IMR-90 (cell line): ENCODE measurements at regions not wholly inside any gene's neighbourhood (a gene's known extent, or its start where the extent isn't known, plus 50 kb on each side); places are given as distances from the start of the nearest gene placed in this dataset.
A peak's percentile ranks its signal among the peaks of the same experiment; 100 is the strongest.

Source experiments
- ATAC-seq: fragments of 200-7000 bp; cut with Tn5 transposase; 2 replicates; pipeline ENCODE4 v1.9.1; 2020; ENCODE audit warnings: low read depth, mild to moderate bottlenecking, moderate library complexity
- BruUV-seq: library from RNA; stranded (reverse); fragments of 400-500 nt; replicated peaks from 2 replicates; lab custom pipeline; 2021; lab: Mats Ljungman, UMichigan
- CTCF ChIA-PET: fragments of 300-600 bp; formaldehyde crosslinking; extraction: SDS; loops from one replicate; lab custom pipeline; 2021; ENCODE audit warnings: antibody characterized with exemption; lab: Yijun Ruan, JAX
- POLR2A ChIA-PET: fragments of 300-600 bp; sonication (Branson Sonifier 250); formaldehyde crosslinking; loops from one replicate; lab custom pipeline; 2022; ENCODE audit warnings: antibody characterized with exemption; ENCODE audit not compliant: unreplicated experiment; lab: Charles Lee
- DNase-seq: peaks from one replicate; pipeline ENCODE4 v3.0.0; 2013
- H2AFZ ChIP-seq: replicated peaks from 2 replicates; pipeline ENCODE3; 2013; ENCODE audit warnings: low read length, mild to moderate bottlenecking; ENCODE audit not compliant: poor library complexity
- H2AK5ac ChIP-seq: 2 replicates; pipeline ENCODE4 v1.6.1; 2013; ENCODE audit warnings: low read depth, low read length, inconsistent platforms
- H2AK9ac ChIP-seq: replicated peaks from 2 replicates; pipeline ENCODE3; 2013; ENCODE audit warnings: mild to moderate bottlenecking, low read depth, low read length, moderate library complexity; ENCODE audit not compliant: poor library complexity
- H2BK120ac ChIP-seq: 2 replicates; pipeline ENCODE4 v1.6.1; 2013; ENCODE audit warnings: low read depth, low read length, inconsistent platforms
- H2BK15ac ChIP-seq: 3 replicates; pipeline ENCODE4 v1.6.1; 2013; ENCODE audit warnings: low read depth, low read length, inconsistent platforms
- H2BK20ac ChIP-seq: 2 replicates; pipeline ENCODE4 v1.6.1; 2013; ENCODE audit warnings: low read depth, mild to moderate bottlenecking, inconsistent platforms, low read length, moderate library complexity
- H2BK5ac ChIP-seq: 2 replicates; pipeline ENCODE4 v1.6.1; 2013; ENCODE audit warnings: mild to moderate bottlenecking, low read depth, low read length, inconsistent platforms; ENCODE audit not compliant: poor library complexity, severe bottlenecking
- H3K14ac ChIP-seq: replicated peaks from 2 replicates; pipeline ENCODE4 v1.6.1; 2013; ENCODE audit warnings: low read depth, low read length, inconsistent platforms
- H3K18ac ChIP-seq: 2 replicates; pipeline ENCODE4 v1.6.1; 2013; ENCODE audit warnings: low read depth, low read length, control low read depth
- H3K23ac ChIP-seq: 2 replicates; pipeline ENCODE4 v1.6.1; 2013; ENCODE audit warnings: low read depth, low read length, inconsistent platforms
- H3K27ac ChIP-seq: 2 replicates; pipeline ENCODE4 v1.5.1; 2013; ENCODE audit warnings: mild to moderate bottlenecking, control low read depth, low read length; ENCODE audit not compliant: insufficient read depth
- H3K27me3 ChIP-seq: 2 replicates; pipeline ENCODE4 v1.6.1; 2013; ENCODE audit warnings: low read length; ENCODE audit not compliant: control insufficient read depth, insufficient read depth
- H3K36me3 ChIP-seq: 2 replicates; pipeline ENCODE4 v1.6.1; 2013; ENCODE audit warnings: low read length, mixed read lengths; ENCODE audit not compliant: control insufficient read depth, insufficient read depth
- H3K4ac ChIP-seq: 2 replicates; pipeline ENCODE4 v1.6.1; 2013; ENCODE audit warnings: low read depth, low read length, inconsistent platforms
- H3K4me1 ChIP-seq: 2 replicates; pipeline ENCODE4 v1.6.1; 2013; ENCODE audit warnings: low read length, mixed read lengths; ENCODE audit not compliant: control insufficient read depth, insufficient read depth
- H3K4me2 ChIP-seq: 2 replicates; pipeline ENCODE4 v1.6.1; 2013; ENCODE audit warnings: low read depth, mild to moderate bottlenecking, control low read depth, low read length, moderate library complexity
- H3K4me3 ChIP-seq: 2 replicates; pipeline ENCODE4 v1.5.1; 2013; ENCODE audit warnings: low read depth, mild to moderate bottlenecking, control low read depth, low read length, moderate library complexity; ENCODE audit not compliant: insufficient read depth
- H3K56ac ChIP-seq: 2 replicates; pipeline ENCODE4 v1.6.1; 2013; ENCODE audit warnings: low read length, inconsistent platforms; ENCODE audit not compliant: insufficient read depth; ENCODE audit errors: extremely low read depth
- H3K79me1 ChIP-seq, 2 experiments: 2 replicates each; pipeline ENCODE4 v1.6.1; 2013; ENCODE audit warnings: low read length in 2 of 2, inconsistent platforms in 1 of 2, low read depth in 1 of 2
- H3K9ac ChIP-seq: 2 replicates; pipeline ENCODE4 v1.6.1; 2013; ENCODE audit warnings: low read depth, low read length, control low read depth
- H3K9me1 ChIP-seq: 2 replicates; pipeline ENCODE4 v1.6.1; 2013; ENCODE audit warnings: low read length, inconsistent platforms; ENCODE audit not compliant: insufficient read depth
- H3K9me3 ChIP-seq: 2 replicates; pipeline ENCODE4 v1.6.1; 2013; ENCODE audit warnings: low read length; ENCODE audit not compliant: control insufficient read depth, insufficient read depth
- H4K20me1 ChIP-seq: 2 replicates; pipeline ENCODE4 v1.6.1; 2013; ENCODE audit warnings: low read length, inconsistent platforms; ENCODE audit not compliant: insufficient read depth
- H4K5ac ChIP-seq: 2 replicates; pipeline ENCODE4 v1.6.1; 2013; ENCODE audit warnings: mild to moderate bottlenecking, low read depth, low read length, control low read depth
- H4K8ac ChIP-seq, 2 experiments: 2 replicates each; pipeline ENCODE4 v1.6.1; 2013; ENCODE audit warnings: low read depth in 2 of 2, low read length in 2 of 2, control low read depth in 1 of 2, inconsistent platforms in 1 of 2
- H4K91ac ChIP-seq: 2 replicates; pipeline ENCODE4 v1.6.1; 2013; ENCODE audit warnings: low read depth, low read length, inconsistent platforms; ENCODE audit not compliant: insufficient read depth
- BHLHE40 ChIP-seq: fragments of 150-350 bp; IDR thresholded peaks from 2 replicates; pipeline ENCODE4 v1.6.1; 2016; ENCODE audit warnings: mild to moderate bottlenecking, low read depth, low read length
- CEBPB ChIP-seq: IDR thresholded peaks from 2 replicates; pipeline ENCODE4 v1.6.1; 2012; ENCODE audit warnings: low read depth, low read length, improper control_type of control experiment
- CHD1 ChIP-seq: IDR thresholded peaks from 2 replicates; pipeline ENCODE4 v1.6.1; 2012; ENCODE audit warnings: low read depth, low read length, improper control_type of control experiment
- FOS ChIP-seq: fragments of 150-350 bp; IDR thresholded peaks from 2 replicates; pipeline ENCODE4 v1.6.1; 2016; ENCODE audit warnings: low read depth, low read length
- MAFK ChIP-seq: IDR thresholded peaks from 2 replicates; pipeline ENCODE4 v1.6.1; 2012; ENCODE audit warnings: low read depth, low read length, improper control_type of control experiment
- MAZ ChIP-seq: IDR thresholded peaks from 2 replicates; pipeline ENCODE4 v1.6.1; 2012; ENCODE audit warnings: low read depth, mild to moderate bottlenecking, low read length, improper control_type of control experiment, moderate library complexity, borderline replicate concordance
- MXI1 ChIP-seq: IDR thresholded peaks from 2 replicates; pipeline ENCODE4 v1.6.1; 2012; ENCODE audit warnings: low read depth, mild to moderate bottlenecking, low read length, moderate library complexity, borderline replicate concordance
- NFE2L2 ChIP-seq: fragments of 150-350 bp; IDR thresholded peaks from 2 replicates; pipeline ENCODE4 v1.6.1; 2016; ENCODE audit warnings: low read depth, mild to moderate bottlenecking, low read length
- POLR2A ChIP-seq: IDR thresholded peaks from 2 replicates; pipeline ENCODE4 v1.6.1; 2012; ENCODE audit warnings: mild to moderate bottlenecking, low read depth, low read length
- RAD21 ChIP-seq: IDR thresholded peaks from 2 replicates; pipeline ENCODE4 v1.6.1; 2012; ENCODE audit warnings: low read length, improper control_type of control experiment
- RCOR1 ChIP-seq: IDR thresholded peaks from 2 replicates; pipeline ENCODE4 v1.6.1; 2012; ENCODE audit warnings: mild to moderate bottlenecking, low read length, improper control_type of control experiment; ENCODE audit not compliant: insufficient replicate concordance
- RFX5 ChIP-seq: IDR thresholded peaks from 2 replicates; pipeline ENCODE4 v1.8.0; 2012; ENCODE audit warnings: low read depth, mild to moderate bottlenecking, low read length, moderate library complexity
- SMC3 ChIP-seq: fragments of 150-350 bp; IDR thresholded peaks from 2 replicates; pipeline ENCODE4 v1.6.1; 2016; ENCODE audit warnings: low read depth, mild to moderate bottlenecking, antibody characterized with exemption, low read length, moderate library complexity
- WGBS, 2 experiments: methylation state at CpG; one replicate each; pipeline versions ENCODE4 v1.1.5 to v1.1.7; 2013; ENCODE audit warnings: missing lambda C conversion rate in 2 of 2; ENCODE audit not compliant: insufficient read length in 1 of 2; ENCODE audit errors: extremely low coverage in 2 of 2; 5-methylcytosine and 5-hydroxymethylcytosine counted together
- dilution Hi-C: fragments of 300-500 bp; cut with HindIII; formaldehyde crosslinking; loops from one replicate; pipeline ENCODE4 v1.14.3; 2018; ENCODE audit warnings: low sequenced_read_pairs; ENCODE audit not compliant: unreplicated experiment
- in situ Hi-C: fragments of 300-500 bp; cut with MboI; formaldehyde crosslinking; loops from 3 replicates; pipeline ENCODE4 v1.14.3; 2019; ENCODE audit warnings: low sequenced_read_pairs, inconsistent platforms, mixed read lengths
- intact Hi-C: fragments of 100-400 bp; cut with micrococcal nuclease; formaldehyde crosslinking; loops from 2 replicates; pipeline ENCODE4 v1.10.0; 2022
- TF ChIP-seq, protein P1 (sequence below): fragments of 150-350 bp; IDR thresholded peaks from 2 replicates; pipeline ENCODE4 v1.6.1; 2017; ENCODE audit warnings: mild to moderate bottlenecking, antibody characterized with exemption, low read length, low read depth
- TF ChIP-seq, protein P2 (sequence below): conservative IDR thresholded peaks from 2 replicates; pipeline ENCODE4 v1.5.1; 2012; ENCODE audit warnings: mild to moderate bottlenecking, low read depth, low read length, improper control_type of control experiment
- TF ChIP-seq, protein P3 (sequence below): fragments of 150-350 bp; IDR thresholded peaks from 2 replicates; pipeline ENCODE4 v1.6.1; 2016; ENCODE audit warnings: low read depth, mild to moderate bottlenecking, low read length, moderate library complexity, borderline replicate concordance

GRCh38 chr4:177191991-177192390 is 117.7 kb upstream of the NEIL3 start:
- no CpG with 5 or more reads among the region's 7 CpGs for WGBS, 2 experiments
- Histone ChIP-seq H3K4ac (no peak overlapping the region; the same call in 1 of the 2 replicates), H3K4me1 (peaks cover 3% of the 10 kb centered on the region), H2BK120ac (peak overlapping the region; percentile 99; the same call in 1 of the 2 replicates), H3K27me3 (no peaks in the 10 kb centered on the region), H2AFZ (no peak overlapping the region), H4K20me1 (no peaks in the 10 kb centered on the region), H3K36me3 (no peaks in the 10 kb centered on the region), H2BK5ac (no peak overlapping the region), H3K9me1 (peaks cover 4% of the 10 kb centered on the region; the same call in 1 of the 2 replicates), H3K4me3 (no peak overlapping the region), H2BK15ac (no peak overlapping the region), H3K23ac (no peak overlapping the region; the same call in 1 of the 2 replicates), H3K56ac (no peak overlapping the region), H2AK5ac (no peak overlapping the region), H3K27ac (no peak overlapping the region), H3K79me1 (no peaks in the 10 kb centered on the region), H4K5ac (peak overlapping the region; percentile 48; the same call in 1 of the 2 replicates), H3K18ac (peak overlapping the region; percentile 100; the same call in 1 of the 2 replicates), H3K4me2 (no peak overlapping the region), H3K9ac (no peak overlapping the region), H4K91ac (peak overlapping the region; percentile 10; the same call in 1 of the 2 replicates), H2BK20ac (no peak overlapping the region; the same call in 1 of the 2 replicates), H2AK9ac (no peak overlapping the region), H4K8ac (peak overlapping the region in 1 of 2 experiments; percentile 90; a peak in 2 of 4 replicates), H3K14ac (no peak overlapping the region), H3K9me3 (peaks cover 3% of the 10 kb centered on the region)
- BruUV-seq: no TSS peak
- DNase-seq: no peak
- POLR2A ChIA-PET: no interaction called here
- CTCF ChIA-PET: interaction anchor here (0.7 to 1.1 kb wide), 4 partner anchors 9 to 83 kb away, joined by 3 read pairs; no protein-coding TSS in a partner anchor
- intact Hi-C loops (loop anchor here (5.0 kb wide), 1 partner anchor 40 kb away; no protein-coding TSS in a partner anchor), in situ Hi-C loops (no loop called here), dilution Hi-C loops (no loop called here)
- TF ChIP-seq CHD1 (no peak), MXI1 (no peak), POLR2A (no peak), MAFK (no peak), BHLHE40 (no peak), SMC3 (no peak), NFE2L2 (no peak), RCOR1 (no peak), CEBPB (no peak), RFX5 (no peak), FOS (no peak), RAD21 (no peak), MAZ (no peak)
- TF ChIP-seq, protein P1, sequence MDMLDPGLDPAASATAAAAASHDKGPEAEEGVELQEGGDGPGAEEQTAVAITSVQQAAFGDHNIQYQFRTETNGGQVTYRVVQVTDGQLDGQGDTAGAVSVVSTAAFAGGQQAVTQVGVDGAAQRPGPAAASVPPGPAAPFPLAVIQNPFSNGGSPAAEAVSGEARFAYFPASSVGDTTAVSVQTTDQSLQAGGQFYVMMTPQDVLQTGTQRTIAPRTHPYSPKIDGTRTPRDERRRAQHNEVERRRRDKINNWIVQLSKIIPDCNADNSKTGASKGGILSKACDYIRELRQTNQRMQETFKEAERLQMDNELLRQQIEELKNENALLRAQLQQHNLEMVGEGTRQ: no peak
- TF ChIP-seq, protein P2, sequence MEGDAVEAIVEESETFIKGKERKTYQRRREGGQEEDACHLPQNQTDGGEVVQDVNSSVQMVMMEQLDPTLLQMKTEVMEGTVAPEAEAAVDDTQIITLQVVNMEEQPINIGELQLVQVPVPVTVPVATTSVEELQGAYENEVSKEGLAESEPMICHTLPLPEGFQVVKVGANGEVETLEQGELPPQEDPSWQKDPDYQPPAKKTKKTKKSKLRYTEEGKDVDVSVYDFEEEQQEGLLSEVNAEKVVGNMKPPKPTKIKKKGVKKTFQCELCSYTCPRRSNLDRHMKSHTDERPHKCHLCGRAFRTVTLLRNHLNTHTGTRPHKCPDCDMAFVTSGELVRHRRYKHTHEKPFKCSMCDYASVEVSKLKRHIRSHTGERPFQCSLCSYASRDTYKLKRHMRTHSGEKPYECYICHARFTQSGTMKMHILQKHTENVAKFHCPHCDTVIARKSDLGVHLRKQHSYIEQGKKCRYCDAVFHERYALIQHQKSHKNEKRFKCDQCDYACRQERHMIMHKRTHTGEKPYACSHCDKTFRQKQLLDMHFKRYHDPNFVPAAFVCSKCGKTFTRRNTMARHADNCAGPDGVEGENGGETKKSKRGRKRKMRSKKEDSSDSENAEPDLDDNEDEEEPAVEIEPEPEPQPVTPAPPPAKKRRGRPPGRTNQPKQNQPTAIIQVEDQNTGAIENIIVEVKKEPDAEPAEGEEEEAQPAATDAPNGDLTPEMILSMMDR: no peak
- TF ChIP-seq, protein P3, sequence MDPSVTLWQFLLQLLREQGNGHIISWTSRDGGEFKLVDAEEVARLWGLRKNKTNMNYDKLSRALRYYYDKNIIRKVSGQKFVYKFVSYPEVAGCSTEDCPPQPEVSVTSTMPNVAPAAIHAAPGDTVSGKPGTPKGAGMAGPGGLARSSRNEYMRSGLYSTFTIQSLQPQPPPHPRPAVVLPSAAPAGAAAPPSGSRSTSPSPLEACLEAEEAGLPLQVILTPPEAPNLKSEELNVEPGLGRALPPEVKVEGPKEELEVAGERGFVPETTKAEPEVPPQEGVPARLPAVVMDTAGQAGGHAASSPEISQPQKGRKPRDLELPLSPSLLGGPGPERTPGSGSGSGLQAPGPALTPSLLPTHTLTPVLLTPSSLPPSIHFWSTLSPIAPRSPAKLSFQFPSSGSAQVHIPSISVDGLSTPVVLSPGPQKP: no peak
- no peak for ATAC-seq
